Prostate gland (tissue), 2 donors: ENCODE measurements at regions not wholly inside any gene's neighbourhood (a gene's known extent, or its start where the extent isn't known, plus 50 kb on each side); places are given as distances from the start of the nearest gene placed in this dataset. TPM values are rescaled to one million over a fixed set of nuclear protein-coding genes. Genes with fewer than 3 reads are reported as not detected.

Experiments
- DNase-seq: peaks from one replicate; pipeline ENCODE4 v3.0.0-alpha.2; 2019; ENCODE audit warnings: low spot score
- H3K27ac ChIP-seq, 2 donors: fragments of 200-600 bp; sonication (generic); 2 replicates each; pipeline ENCODE4 v1.5.1; 2017 to 2019
- H3K27me3 ChIP-seq: fragments of 200-600 bp; sonication (generic); replicated peaks from 2 replicates; pipeline ENCODE4 v1.5.1; 2019; ENCODE audit not compliant: insufficient read depth
- H3K36me3 ChIP-seq, 2 donors: fragments of 200-600 bp; sonication (generic); 1 replicate in 1 of 2; 2 replicates in 1 of 2; pipeline versions ENCODE4 v1.5.1 to v1.8.1; 2017 to 2019
- H3K4me1 ChIP-seq: fragments of 200-600 bp; sonication (generic); replicated peaks from 2 replicates; pipeline ENCODE4 v1.5.1; 2019
- H3K4me3 ChIP-seq, 2 donors: fragments of 200-600 bp; sonication (generic); 2 replicates each; pipeline ENCODE4 v1.5.1; 2017 to 2019
- H3K9me3 ChIP-seq: fragments of 200-600 bp; sonication (generic); 2 replicates; pipeline ENCODE4 v1.5.1; 2017
- POLR2A ChIP-seq: fragments of 450-650 bp; IDR thresholded peaks from one replicate; pipeline ENCODE4 v1.6.1; 2016; ENCODE audit warnings: antibody characterized with exemption, mild to moderate bottlenecking
- POLR2AphosphoS5 ChIP-seq: sonication (generic); formaldehyde crosslinking; IDR thresholded peaks from one replicate; pipeline ENCODE4 v1.6.1; 2017; ENCODE audit warnings: antibody characterized with exemption
- WGBS: methylation state at CpG from one replicate; pipeline ENCODE4 v1.1.5; 2018; 5-methylcytosine and 5-hydroxymethylcytosine counted together
- intact Hi-C: fragments of 100-400 bp; cut with DNase I; formaldehyde crosslinking; loops from one replicate; pipeline ENCODE4 v1.14.2; 2022
- microRNA counts, 2 donors: library from miRNA; unstranded; fragments of <30 nt; microRNA quantifications; one replicate each; lab custom pipeline; 2016 to 2017
- microRNA-seq: library from miRNA; unstranded; fragments of <30 nt; microRNA quantifications from one replicate; pipeline ENCODE4, GENCODE V29; 2016
- small RNA-seq, 2 donors: library from RNA; depleted of rRNA; stranded (forward); fragments of <200 nt; gene quantifications; one replicate each; pipeline ENCODE3, GENCODE V24; 2016
- TF ChIP-seq, protein P1 (sequence below), 4 experiments: fragments of 200-600 bp in 2 of 4; fragments of 450-650 bp in 2 of 4; sonication (generic) in 2 of 4; IDR thresholded peaks; 1 replicate in 3 of 4; 2 replicates in 1 of 4; pipeline ENCODE4 v1.5.1; 2016 to 2019; ENCODE audit warnings: antibody characterized with exemption in 4 of 4, mild to moderate bottlenecking in 2 of 4, moderate library complexity in 2 of 4

DNA sequence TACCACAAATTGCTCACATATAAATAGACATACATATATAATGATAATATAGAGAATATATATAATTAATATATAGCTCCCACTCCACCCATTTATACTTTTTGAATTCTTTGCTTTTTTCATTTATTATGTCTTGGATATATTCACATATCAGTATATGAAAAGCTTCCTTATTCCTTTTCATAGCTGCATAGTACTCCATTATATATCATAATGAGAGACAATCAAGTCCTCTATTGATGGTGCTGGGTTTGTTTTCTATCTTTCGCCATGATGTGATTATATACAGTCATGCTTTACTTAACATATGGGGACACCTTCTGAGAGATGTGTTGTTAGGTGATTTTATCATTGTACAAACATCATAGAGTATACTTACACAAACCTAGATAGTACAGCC is 51.6 kb upstream of the ELL2 start:
- intact Hi-C loops: no loop called here
- no peaks in the 10 kb centered on the region for H3K27me3 ChIP-seq
- H3K4me3 ChIP-seq: no peak overlapping the region
- WGBS: 97% methylated on average over 1 of the region's 1 CpG
- no peaks in the 10 kb centered on the region for H3K4me1 ChIP-seq
- no peak for DNase-seq
- no peaks in the 10 kb centered on the region for H3K9me3 ChIP-seq
- no peak overlapping the region for H3K27ac ChIP-seq
- TF ChIP-seq POLR2A (no peak), POLR2AphosphoS5 (no peak)
- TF ChIP-seq, protein P1, sequence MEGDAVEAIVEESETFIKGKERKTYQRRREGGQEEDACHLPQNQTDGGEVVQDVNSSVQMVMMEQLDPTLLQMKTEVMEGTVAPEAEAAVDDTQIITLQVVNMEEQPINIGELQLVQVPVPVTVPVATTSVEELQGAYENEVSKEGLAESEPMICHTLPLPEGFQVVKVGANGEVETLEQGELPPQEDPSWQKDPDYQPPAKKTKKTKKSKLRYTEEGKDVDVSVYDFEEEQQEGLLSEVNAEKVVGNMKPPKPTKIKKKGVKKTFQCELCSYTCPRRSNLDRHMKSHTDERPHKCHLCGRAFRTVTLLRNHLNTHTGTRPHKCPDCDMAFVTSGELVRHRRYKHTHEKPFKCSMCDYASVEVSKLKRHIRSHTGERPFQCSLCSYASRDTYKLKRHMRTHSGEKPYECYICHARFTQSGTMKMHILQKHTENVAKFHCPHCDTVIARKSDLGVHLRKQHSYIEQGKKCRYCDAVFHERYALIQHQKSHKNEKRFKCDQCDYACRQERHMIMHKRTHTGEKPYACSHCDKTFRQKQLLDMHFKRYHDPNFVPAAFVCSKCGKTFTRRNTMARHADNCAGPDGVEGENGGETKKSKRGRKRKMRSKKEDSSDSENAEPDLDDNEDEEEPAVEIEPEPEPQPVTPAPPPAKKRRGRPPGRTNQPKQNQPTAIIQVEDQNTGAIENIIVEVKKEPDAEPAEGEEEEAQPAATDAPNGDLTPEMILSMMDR (IDR thresholded peaks at IDR 0.05): no peak
- no peaks in the 10 kb centered on the region for H3K36me3 ChIP-seq

DNA sequence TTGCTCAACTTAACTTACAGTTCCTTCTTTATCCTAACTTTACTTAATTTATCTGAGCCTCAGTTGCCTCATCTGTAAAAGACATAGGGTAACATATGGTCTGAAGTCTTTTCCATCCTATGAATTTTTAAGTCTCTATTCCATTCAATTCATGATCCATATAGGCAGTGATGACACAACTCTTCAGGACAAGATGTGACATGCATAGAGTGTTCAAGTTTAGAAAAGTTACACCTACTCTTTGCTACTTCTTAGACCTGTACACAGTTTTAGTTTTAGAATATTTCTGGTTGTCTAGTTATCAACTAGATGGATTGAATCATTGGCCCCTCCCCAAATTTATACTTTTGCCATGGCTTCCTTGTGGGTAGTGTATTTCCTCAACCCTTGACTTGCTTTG is 50.7 kb upstream of the ELL2 start:
- H3K27ac ChIP-seq: no peak overlapping the region

More for the DNA sequence above, 50.7 kb upstream of the ELL2 start:
- no peak for DNase-seq
- Histone ChIP-seq H3K9me3 (no peaks in the 10 kb centered on the region), H3K4me1 (no peaks in the 10 kb centered on the region), H3K4me3 (no peak overlapping the region), H3K36me3 (no peaks in the 10 kb centered on the region), H3K27me3 (no peaks in the 10 kb centered on the region)
- TF ChIP-seq, protein P1 (IDR thresholded peaks at IDR 0.05): no peak
- TF ChIP-seq POLR2AphosphoS5 (no peak), POLR2A (no peak)
- intact Hi-C loops: no loop called here

MicroRNAs in the stretch of these regions (microRNA counts, 767-probe panel; counts per million panel counts)
- microRNA hsa-miR-583 (lab: Ali Mortazavi, UCI): 0 to 431 counts per million in 2 donors

Small RNA genes in the stretch of these regions (microRNA-seq; reads per million reads assigned to microRNA genes)
- not detected for gene MIR583

Small RNA genes in the stretch of these regions (small RNA-seq; reads per million reads assigned to genes)
- 0 reads per million in 2 donors for gene MIR583
- 0 reads per million in 2 donors for gene RNU6-524P
